Sigmoid colon (tissue), 4 donors: ENCODE measurements at regions not wholly inside any gene's neighbourhood (a gene's known extent, or its start where the extent isn't known, plus 50 kb on each side); places are given as distances from the start of the nearest gene placed in this dataset.

Experiments used
- EP300 ChIP-seq, 4 donors: sonication (generic); formaldehyde crosslinking; IDR thresholded peaks; one replicate each; pipeline ENCODE4 v1.6.1; 2017; ENCODE audit warnings: antibody characterized with exemption in 4 of 4
- POLR2AphosphoS5 ChIP-seq, 4 donors: sonication (generic); formaldehyde crosslinking; IDR thresholded peaks; one replicate each; pipeline ENCODE4 v1.6.1; 2017; ENCODE audit warnings: antibody characterized with exemption in 4 of 4
- TF ChIP-seq, protein P1 (sequence below), 4 experiments: fragments of 450-650 bp in 3 of 4; fragments of 200-600 bp in 1 of 4; IDR thresholded peaks; one replicate each; pipeline ENCODE4 v1.5.1; 2016 to 2019; ENCODE audit warnings: antibody characterized with exemption in 4 of 4, mild to moderate bottlenecking in 3 of 4, moderate library complexity in 2 of 4

DNA sequence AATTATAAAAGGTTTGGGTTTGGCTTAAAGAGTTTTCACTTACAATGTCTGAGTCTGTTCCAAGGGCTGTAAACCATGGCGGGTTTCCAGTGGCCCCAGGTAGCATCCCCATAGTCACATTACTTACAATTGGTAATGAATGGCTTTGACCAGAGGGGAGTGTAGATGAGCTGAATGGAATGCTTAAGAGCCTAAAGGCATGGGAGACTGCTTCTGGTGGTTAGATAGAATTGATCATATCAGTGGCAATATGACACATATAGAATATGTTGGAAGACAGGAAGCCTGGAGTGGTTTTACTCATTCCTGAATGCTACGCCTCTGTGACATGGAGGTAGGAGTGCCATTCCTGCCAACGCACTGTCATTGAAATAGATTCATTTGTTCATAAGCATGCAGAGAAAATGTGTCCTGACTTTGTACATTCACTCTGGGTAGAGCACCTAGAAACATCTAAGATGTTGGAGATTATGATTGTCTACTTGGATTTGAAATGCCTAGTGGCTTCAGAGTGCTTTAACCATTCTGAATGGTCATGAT, 183.3 kb downstream of the BLID start:
- TF ChIP-seq, protein P1, sequence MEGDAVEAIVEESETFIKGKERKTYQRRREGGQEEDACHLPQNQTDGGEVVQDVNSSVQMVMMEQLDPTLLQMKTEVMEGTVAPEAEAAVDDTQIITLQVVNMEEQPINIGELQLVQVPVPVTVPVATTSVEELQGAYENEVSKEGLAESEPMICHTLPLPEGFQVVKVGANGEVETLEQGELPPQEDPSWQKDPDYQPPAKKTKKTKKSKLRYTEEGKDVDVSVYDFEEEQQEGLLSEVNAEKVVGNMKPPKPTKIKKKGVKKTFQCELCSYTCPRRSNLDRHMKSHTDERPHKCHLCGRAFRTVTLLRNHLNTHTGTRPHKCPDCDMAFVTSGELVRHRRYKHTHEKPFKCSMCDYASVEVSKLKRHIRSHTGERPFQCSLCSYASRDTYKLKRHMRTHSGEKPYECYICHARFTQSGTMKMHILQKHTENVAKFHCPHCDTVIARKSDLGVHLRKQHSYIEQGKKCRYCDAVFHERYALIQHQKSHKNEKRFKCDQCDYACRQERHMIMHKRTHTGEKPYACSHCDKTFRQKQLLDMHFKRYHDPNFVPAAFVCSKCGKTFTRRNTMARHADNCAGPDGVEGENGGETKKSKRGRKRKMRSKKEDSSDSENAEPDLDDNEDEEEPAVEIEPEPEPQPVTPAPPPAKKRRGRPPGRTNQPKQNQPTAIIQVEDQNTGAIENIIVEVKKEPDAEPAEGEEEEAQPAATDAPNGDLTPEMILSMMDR (IDR thresholded peaks at IDR 0.05): no peak
- TF ChIP-seq POLR2AphosphoS5 (IDR thresholded peaks at IDR 0.05) (no peak), EP300 (IDR thresholded peaks at IDR 0.05) (no peak)
